Mesenchymal stem cell (in vitro differentiated cells and primary cell): ENCODE measurements at regions not wholly inside any gene's neighbourhood (a gene's known extent, or its start where the extent isn't known, plus 50 kb on each side); places are given as distances from the start of the nearest gene placed in this dataset.
"Not testable (repeated sequence)": the region's sequence is repeated elsewhere in the genome, so short reads cannot be mapped to it uniquely, and the experiment has no call there.

Experiments
- DNase-seq: peaks from one replicate; pipeline ENCODE4 v3.0.0-alpha.2; 2013
- H2AFZ ChIP-seq: one replicate; pipeline ENCODE4 v1.6.1; 2013; ENCODE audit warnings: low read depth, mild to moderate bottlenecking, control low read depth, inconsistent platforms, low read length, moderate library complexity
- H2AK5ac ChIP-seq: 2 replicates; pipeline ENCODE4 v1.6.1; 2013; ENCODE audit warnings: low read length, moderate library complexity, mild to moderate bottlenecking, inconsistent platforms; ENCODE audit not compliant: severe bottlenecking
- H2BK120ac ChIP-seq: one replicate; pipeline ENCODE4 v1.6.1; 2013; ENCODE audit warnings: low read depth, mild to moderate bottlenecking, inconsistent platforms, low read length, moderate library complexity
- H2BK12ac ChIP-seq, 2 experiments: one replicate each; pipeline ENCODE4 v1.6.1; 2013; ENCODE audit warnings: inconsistent platforms in 2 of 2, low read length in 2 of 2, mild to moderate bottlenecking in 2 of 2, moderate library complexity in 2 of 2, control low read depth in 1 of 2
- H2BK15ac ChIP-seq: one replicate; pipeline ENCODE4 v1.6.1; 2013; ENCODE audit warnings: mild to moderate bottlenecking, low read depth, inconsistent platforms; ENCODE audit not compliant: poor library complexity, severe bottlenecking
- H2BK5ac ChIP-seq: 2 replicates; pipeline ENCODE4 v1.6.1; 2013; ENCODE audit warnings: low read depth, mild to moderate bottlenecking, low read length, control low read depth, inconsistent platforms; ENCODE audit not compliant: poor library complexity, severe bottlenecking
- H3K14ac ChIP-seq, 2 experiments: one replicate each; pipeline ENCODE4 v1.6.1; 2013; ENCODE audit warnings: inconsistent platforms in 2 of 2, low read length in 2 of 2, control low read depth in 1 of 2, mild to moderate bottlenecking in 1 of 2, moderate library complexity in 1 of 2
- H3K18ac ChIP-seq, 2 experiments: one replicate each; pipeline ENCODE4 v1.6.1; 2013; ENCODE audit warnings: inconsistent platforms in 2 of 2, low read length in 2 of 2, control low read depth in 1 of 2, low read depth in 1 of 2, mild to moderate bottlenecking in 1 of 2
- H3K23ac ChIP-seq, 2 experiments: one replicate each; pipeline ENCODE4 v1.6.1; 2013; ENCODE audit warnings: inconsistent platforms in 2 of 2, low read length in 2 of 2, mild to moderate bottlenecking in 2 of 2, moderate library complexity in 2 of 2, control low read depth in 1 of 2
- H3K27ac ChIP-seq: 2 replicates; pipeline ENCODE4 v1.5.1; 2013; ENCODE audit warnings: mild to moderate bottlenecking, moderate library complexity, low read length, control low read depth, inconsistent platforms; ENCODE audit not compliant: poor library complexity, severe bottlenecking
- H3K27me3 ChIP-seq, 2 experiments: 2 replicates each; pipeline versions ENCODE4 v1.6.1 to v1.7.0; 2013; ENCODE audit warnings: low read length in 2 of 2, mild to moderate bottlenecking in 2 of 2, moderate library complexity in 2 of 2, control low read depth in 1 of 2, inconsistent platforms in 1 of 2; ENCODE audit not compliant: control insufficient read depth in 1 of 2, insufficient read depth in 1 of 2
- H3K36me3 ChIP-seq, 2 experiments: 2 replicates each; pipeline versions ENCODE4 v1.6.1 to v1.7.0; 2013; ENCODE audit warnings: low read length in 2 of 2, control low read depth in 1 of 2, inconsistent platforms in 1 of 2, low read depth in 1 of 2, mild to moderate bottlenecking in 1 of 2; ENCODE audit not compliant: insufficient read depth in 2 of 2, control insufficient read depth in 1 of 2
- H3K4ac ChIP-seq, 2 experiments: one replicate each; pipeline ENCODE4 v1.6.1; 2013; ENCODE audit warnings: inconsistent platforms in 2 of 2, low read length in 2 of 2, mild to moderate bottlenecking in 2 of 2, moderate library complexity in 2 of 2, control low read depth in 1 of 2, low read depth in 1 of 2
- H3K4me1 ChIP-seq: 2 replicates; pipeline ENCODE4 v1.6.1; 2013; ENCODE audit warnings: low read depth, low read length, control low read depth; ENCODE audit not compliant: control insufficient read depth, insufficient read depth
- H3K4me2 ChIP-seq: 2 replicates; pipeline ENCODE4 v1.6.1; 2013; ENCODE audit warnings: low read length, mild to moderate bottlenecking, inconsistent platforms; ENCODE audit not compliant: poor library complexity, severe bottlenecking
- H3K4me3 ChIP-seq, 2 experiments: 2 replicates each; pipeline versions ENCODE4 v1.5.1 to v1.7.0; 2013; ENCODE audit warnings: low read length in 2 of 2, mild to moderate bottlenecking in 2 of 2, control low read depth in 1 of 2, low read depth in 1 of 2; ENCODE audit not compliant: insufficient read depth in 1 of 2
- H3K79me1 ChIP-seq: replicated peaks from 2 replicates; pipeline ENCODE4 v1.6.1; 2013; ENCODE audit warnings: mild to moderate bottlenecking, control low read depth, low read length, inconsistent platforms; ENCODE audit not compliant: poor library complexity, severe bottlenecking
- H3K9ac ChIP-seq: 2 replicates; pipeline ENCODE4 v1.7.0; 2013; ENCODE audit warnings: mild to moderate bottlenecking, low read length, moderate library complexity
- H3K9me3 ChIP-seq: 2 replicates; pipeline ENCODE4 v1.7.0; 2013; ENCODE audit warnings: mild to moderate bottlenecking, low read length; ENCODE audit not compliant: control insufficient read depth
- H4K8ac ChIP-seq: one replicate; pipeline ENCODE4 v1.6.1; 2013; ENCODE audit warnings: inconsistent platforms, mild to moderate bottlenecking, low read length, moderate library complexity
- H4K91ac ChIP-seq: one replicate; pipeline ENCODE4 v1.6.1; 2013; ENCODE audit warnings: mild to moderate bottlenecking, low read length, inconsistent platforms
- WGBS: methylation state at CpG from one replicate; pipeline ENCODE4 v1.1.7; 2013; ENCODE audit warnings: mixed read lengths; 5-methylcytosine and 5-hydroxymethylcytosine counted together

DNA sequence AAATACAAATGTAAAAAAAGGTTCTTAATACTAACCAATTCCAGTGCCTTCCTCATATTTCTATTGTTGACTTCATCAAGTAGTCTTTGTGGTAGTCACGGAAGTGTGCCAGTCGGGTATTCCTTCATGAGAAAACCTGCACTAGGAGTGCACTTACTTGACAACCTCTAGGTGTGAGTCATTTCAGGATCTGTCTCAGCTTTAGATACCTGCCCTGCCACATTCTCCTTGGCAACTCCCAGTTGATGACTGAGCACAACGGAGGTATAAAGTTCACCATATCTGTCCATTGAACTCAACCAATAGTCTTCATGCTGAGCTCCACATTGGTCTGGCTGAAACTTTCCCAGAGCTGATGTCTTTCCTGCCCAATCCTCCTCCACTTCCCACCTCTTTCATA, 215.7 kb downstream of the SYT10 start:
- H3K4me3 ChIP-seq: no peak overlapping the region
- no peak overlapping the region for H3K4me2 ChIP-seq
- no peak overlapping the region for H4K91ac ChIP-seq
- H2BK12ac ChIP-seq: no peak overlapping the region
- no peak overlapping the region for H2BK120ac ChIP-seq
- H3K27ac ChIP-seq: no peak overlapping the region
- no peak overlapping the region for H4K8ac ChIP-seq
- no peak overlapping the region for H3K23ac ChIP-seq
- H2BK15ac ChIP-seq: no peak overlapping the region
- H3K79me1 ChIP-seq: no peaks in the 10 kb centered on the region
- no peak overlapping the region for H3K9ac ChIP-seq
- WGBS: 94% methylated on average over 3 of the region's 3 CpGs
- no peaks in the 10 kb centered on the region for H3K27me3 ChIP-seq
- H3K14ac ChIP-seq: no peak overlapping the region
- no peaks in the 10 kb centered on the region for H3K4me1 ChIP-seq
- no peak overlapping the region for H2AFZ ChIP-seq
- DNase-seq: no peak
- no peak overlapping the region for H2BK5ac ChIP-seq
- no peak overlapping the region for H3K18ac ChIP-seq
- no peak overlapping the region for H2AK5ac ChIP-seq
- no peaks in the 10 kb centered on the region for H3K36me3 ChIP-seq
- peaks cover 37% of the 10 kb centered on the region for H3K9me3 ChIP-seq
- no peak overlapping the region for H3K4ac ChIP-seq

DNA sequence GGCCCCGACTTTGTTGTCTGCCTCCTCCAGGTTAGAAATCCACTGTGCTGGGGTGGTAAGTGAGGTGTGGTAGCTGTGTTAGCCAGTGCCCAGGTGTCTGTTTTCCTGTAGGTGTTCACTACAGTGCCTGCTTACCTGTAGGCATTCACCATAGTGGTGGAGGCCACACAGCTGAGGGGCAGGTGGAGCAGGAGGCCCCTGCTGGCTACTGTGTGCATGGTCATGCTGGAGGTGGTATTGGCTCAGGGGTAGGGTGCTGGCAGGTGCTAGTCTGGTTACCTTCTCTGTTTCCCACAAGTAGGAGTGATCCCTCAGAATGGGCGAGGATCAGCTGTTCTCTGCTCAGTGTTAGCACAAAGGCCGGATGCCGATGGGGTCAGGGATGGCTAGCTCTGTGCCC, 217.3 kb downstream of the SYT10 start:
- no peak overlapping the region for H3K4me2 ChIP-seq
- no peaks in the 10 kb centered on the region for H3K79me1 ChIP-seq
- no peak overlapping the region for H3K14ac ChIP-seq
- peaks cover 51% of the 10 kb centered on the region for H3K9me3 ChIP-seq
- no peak overlapping the region for H3K4me3 ChIP-seq
- H3K4me1 ChIP-seq: no peaks in the 10 kb centered on the region
- no peak overlapping the region for H3K18ac ChIP-seq
- no peak for DNase-seq
- H3K27ac ChIP-seq: no peak overlapping the region
- H2AFZ ChIP-seq: no peak overlapping the region
- no peak overlapping the region for H3K23ac ChIP-seq
- no peak overlapping the region for H3K9ac ChIP-seq
- no peak overlapping the region for H2BK5ac ChIP-seq
- WGBS: 86% methylated on average over 4 of the region's 4 CpGs
- no peaks in the 10 kb centered on the region for H3K36me3 ChIP-seq
- no peak overlapping the region for H2AK5ac ChIP-seq
- H2BK120ac ChIP-seq: no peak overlapping the region
- H3K27me3 ChIP-seq: no peaks in the 10 kb centered on the region
- H4K91ac ChIP-seq: no peak overlapping the region
- H2BK15ac ChIP-seq: no peak overlapping the region
- H4K8ac ChIP-seq: no peak overlapping the region
- no peak overlapping the region for H3K4ac ChIP-seq
- no peak overlapping the region for H2BK12ac ChIP-seq

DNA sequence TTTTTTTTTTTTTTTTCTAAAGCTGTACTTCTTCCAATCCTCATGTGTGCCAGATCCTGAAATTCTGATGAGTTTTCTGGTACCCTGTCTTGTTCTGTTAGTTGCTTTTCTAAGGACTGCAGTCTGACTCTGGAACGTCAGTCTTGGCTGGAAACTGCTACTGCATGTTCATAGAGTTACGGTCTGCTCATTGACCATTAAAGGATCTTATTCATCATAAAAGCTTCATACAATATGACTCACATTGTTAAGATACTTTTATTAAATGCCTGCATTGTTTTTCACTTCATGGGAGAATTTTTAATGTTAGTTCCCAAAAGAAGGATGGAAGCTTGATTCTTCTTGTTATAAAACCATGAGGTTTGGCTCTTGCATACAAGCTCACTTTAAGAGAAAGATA, 233.6 kb downstream of the SYT10 start:
- H4K91ac ChIP-seq: no peak overlapping the region
- no peaks in the 10 kb centered on the region for H3K4me1 ChIP-seq
- no peak for DNase-seq
- H3K18ac ChIP-seq: no peak overlapping the region
- H4K8ac ChIP-seq: no peak overlapping the region
- H3K4ac ChIP-seq: no peak overlapping the region
- no peak overlapping the region for H2BK5ac ChIP-seq
- H3K79me1 ChIP-seq: no peaks in the 10 kb centered on the region
- no peak overlapping the region for H3K23ac ChIP-seq
- no peak overlapping the region for H2AFZ ChIP-seq
- no peak overlapping the region for H3K14ac ChIP-seq
- no peaks in the 10 kb centered on the region for H3K27me3 ChIP-seq
- no peak overlapping the region for H3K4me3 ChIP-seq
- H3K36me3 ChIP-seq: no peaks in the 10 kb centered on the region
- no peak overlapping the region for H2BK15ac ChIP-seq
- peaks cover 7% of the 10 kb centered on the region for H3K9me3 ChIP-seq
- 57% methylated on average over 1 of the region's 2 CpGs for WGBS
- H3K4me2 ChIP-seq: no peak overlapping the region
- no peak overlapping the region for H2AK5ac ChIP-seq
- no peak overlapping the region for H2BK12ac ChIP-seq
- H3K27ac ChIP-seq: no peak overlapping the region
- H2BK120ac ChIP-seq: no peak overlapping the region
- no peak overlapping the region for H3K9ac ChIP-seq

DNA sequence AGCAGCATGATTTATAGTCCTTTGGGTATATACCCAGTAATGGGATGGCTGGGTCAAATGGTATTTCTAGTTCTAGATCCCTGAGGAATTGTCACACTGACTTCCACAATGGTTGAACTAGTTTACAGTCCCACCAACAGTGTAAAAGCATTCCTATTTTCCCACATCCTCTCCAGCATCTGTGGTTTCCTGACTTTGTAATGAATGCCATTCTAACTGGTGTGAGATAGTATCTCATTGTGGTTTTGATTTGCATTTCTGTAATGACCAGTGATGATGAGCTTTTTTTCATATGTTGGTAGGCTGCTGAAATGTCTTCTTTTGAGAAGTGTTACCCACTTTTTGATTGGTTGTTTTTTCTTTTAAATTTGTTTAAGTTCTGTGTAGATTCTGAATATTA, 245.2 kb downstream of the SYT10 start:
- H3K14ac ChIP-seq: not testable (repeated sequence)

More for the DNA sequence above, 245.2 kb downstream of the SYT10 start:
- not testable (repeated sequence) for H2BK15ac ChIP-seq, H3K9ac ChIP-seq, H3K27me3 ChIP-seq, DNase-seq, H3K27ac ChIP-seq, H2BK120ac ChIP-seq, H3K79me1 ChIP-seq, H2AFZ ChIP-seq, H3K23ac ChIP-seq, H3K4ac ChIP-seq, H4K8ac ChIP-seq, H3K4me3 ChIP-seq, H2BK5ac ChIP-seq, H4K91ac ChIP-seq, H2AK5ac ChIP-seq, H3K36me3 ChIP-seq, H2BK12ac ChIP-seq, H3K18ac ChIP-seq, H3K4me1 ChIP-seq, H3K4me2 ChIP-seq
- H3K9me3 ChIP-seq: peaks cover 16% of the 10 kb centered on the region
